ENCODE measurements at regions not wholly inside any gene's neighbourhood (a gene's known extent, or its start where the extent isn't known, plus 50 kb on each side); places are given as distances from the start of the nearest gene placed in this dataset.

- DNase-seq (ENCODE audit: extremely low spot score): no peak
- POLR2A ChIA-PET: no interaction called here
- TF ChIP-seq CTCF (IDR thresholded peaks at IDR 0.05; ENCODE audit: control extremely low read depth, extremely low read depth, low read depth, missing control alignments): no peak
- CTCF ChIA-PET: interaction anchor here (1.1 kb wide), 1 partner anchor 28 kb away, joined by 3 read pairs; no protein-coding TSS in a partner anchor
Measured at GRCh38 chr21:27209546-27209945, 242.7 kb upstream of the ADAMTS5 start.

DNA sequence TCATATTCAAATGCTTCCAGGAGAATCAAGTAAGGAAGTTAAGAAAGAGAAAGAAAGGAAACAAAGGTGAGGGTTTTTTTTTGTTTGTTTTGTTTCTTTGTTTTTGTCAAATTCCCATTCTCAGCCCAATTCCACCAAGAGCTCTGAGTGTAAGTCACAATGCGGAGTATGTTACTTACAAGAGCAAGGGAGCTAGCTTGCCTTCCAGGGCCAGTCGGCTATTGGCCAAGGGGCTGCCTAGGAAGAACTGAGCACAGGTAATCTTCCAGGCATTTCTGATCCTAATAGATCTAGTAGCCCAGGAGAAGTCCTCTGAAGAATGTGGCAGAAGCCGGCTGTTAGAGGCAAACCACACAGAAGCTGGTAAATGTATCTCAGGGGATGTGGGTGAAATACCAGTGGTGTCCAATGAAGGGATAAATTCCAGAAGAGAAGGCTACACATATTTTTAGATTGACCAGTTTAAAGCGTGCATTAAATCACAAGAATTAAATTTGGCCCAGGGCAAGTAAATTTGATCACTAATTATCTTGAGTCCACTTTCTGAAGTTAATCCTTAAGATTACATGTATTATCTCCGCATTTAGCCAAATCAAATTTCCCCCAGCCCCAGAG, 239.6 kb upstream of the ADAMTS5 start:
- CTCF ChIA-PET: interaction anchor here (0.9 kb wide), 1 partner anchor 14 kb away, joined by 3 read pairs; no protein-coding TSS in a partner anchor
- no peak for TF ChIP-seq CTCF (IDR thresholded peaks at IDR 0.05; ENCODE audit: control extremely low read depth, extremely low read depth, low read depth, missing control alignments)
- POLR2A ChIA-PET: no interaction called here
- no peak for DNase-seq (ENCODE audit: extremely low spot score)

GRCh38 chr21:27202301-27202700, 235.4 kb upstream of the ADAMTS5 start:
- DNase-seq (ENCODE audit: extremely low spot score): no peak
- ChIA-PET CTCF (interaction anchor here (1.4 kb wide), 1 partner anchor 12 kb away, joined by 3 read pairs; no protein-coding TSS in a partner anchor), POLR2A (no interaction called here)
- TF ChIP-seq CTCF (IDR thresholded peaks at IDR 0.05; ENCODE audit: control extremely low read depth, extremely low read depth, low read depth, missing control alignments): no peak

GRCh38 chr21:27201197-27201596, 234.3 kb upstream of the ADAMTS5 start:
- POLR2A ChIA-PET: no interaction called here

DNA sequence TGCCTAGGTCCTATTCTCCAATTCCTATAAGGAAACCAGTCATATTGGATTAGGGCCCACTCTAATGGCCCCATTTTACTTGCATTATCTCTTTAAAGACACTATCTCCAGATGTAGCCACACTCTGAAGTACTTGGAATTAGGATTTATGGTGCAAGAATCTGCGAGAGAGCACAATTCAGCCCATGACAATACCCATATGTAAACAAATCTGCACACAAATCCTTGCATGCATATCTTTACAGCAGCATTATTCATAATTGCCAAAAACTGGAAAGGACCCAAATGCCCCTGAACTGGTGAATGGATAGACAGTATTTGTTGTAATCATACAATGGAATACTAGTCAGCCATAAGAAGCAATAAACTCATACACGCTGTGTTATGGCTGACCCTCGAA, 229.8 kb upstream of the ADAMTS5 start:
- ChIA-PET POLR2A (no interaction called here), CTCF (no interaction called here)
- no peak for TF ChIP-seq CTCF (IDR thresholded peaks at IDR 0.05; ENCODE audit: control extremely low read depth, extremely low read depth, low read depth, missing control alignments)
- no peak for DNase-seq (ENCODE audit: extremely low spot score)

More at GRCh38 chr21:27201197-27201596, 234.3 kb upstream of the ADAMTS5 start:
- no peak for TF ChIP-seq CTCF (IDR thresholded peaks at IDR 0.05; ENCODE audit: control extremely low read depth, extremely low read depth, low read depth, missing control alignments)
- no peak for DNase-seq (ENCODE audit: extremely low spot score)
- CTCF ChIA-PET: no interaction called here

DNA sequence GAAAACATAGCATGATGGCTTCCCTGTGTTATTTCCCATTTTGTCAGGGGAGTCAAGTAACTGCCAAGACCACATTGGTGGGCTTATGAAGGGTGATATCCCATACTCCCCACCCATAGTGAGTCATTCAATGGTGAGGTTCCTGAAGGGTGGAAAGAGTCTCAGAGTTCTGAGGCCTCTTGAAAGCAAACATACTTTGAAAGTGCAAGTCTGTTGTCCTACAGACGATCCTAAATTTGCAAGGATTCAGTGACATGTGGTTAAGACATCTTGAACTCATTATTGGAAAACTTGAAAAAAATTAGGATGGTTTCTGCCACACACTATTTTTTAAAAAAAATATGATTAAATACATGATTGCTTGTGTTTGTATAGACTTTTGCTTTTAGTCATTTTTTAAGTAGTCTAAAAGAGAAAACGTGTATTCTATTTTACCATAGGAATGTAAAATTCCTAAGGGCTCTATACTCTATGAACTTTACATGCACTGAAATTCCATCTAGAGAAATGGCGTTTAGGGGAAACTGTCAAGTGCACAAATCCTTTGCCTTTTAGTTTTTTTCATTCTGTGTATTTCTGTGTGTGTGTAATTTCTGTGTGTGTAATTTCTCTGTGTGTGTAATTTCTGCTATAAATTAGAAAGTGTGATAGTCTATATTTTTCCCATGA, 225.5 kb upstream of the ADAMTS5 start:
- no peak for TF ChIP-seq CTCF (IDR thresholded peaks at IDR 0.05; ENCODE audit: control extremely low read depth, extremely low read depth, low read depth, missing control alignments)
- CTCF ChIA-PET: no interaction called here
- no peak for DNase-seq (ENCODE audit: extremely low spot score)
- POLR2A ChIA-PET: no interaction called here
